ENCODE measurements at regions not wholly inside any gene's neighbourhood (a gene's known extent, or its start where the extent isn't known, plus 50 kb on each side); places are given as distances from the start of the nearest gene placed in this dataset.
A peak's percentile ranks its signal among the peaks of the same experiment; 100 is the strongest.

- Histone ChIP-seq H3K36me3 (ENCODE audit: control insufficient read depth in 4 of 4, insufficient read depth in 3 of 4, low read depth in 1 of 4, low read length in 3 of 4) (no peaks in the 10 kb centered on the region), H3K27ac (ENCODE audit: low read depth in 1 of 2, low read length in 2 of 2) (no peak overlapping the region), H3K9me3 (ENCODE audit: control insufficient read depth in 4 of 4, low read length in 3 of 4) (peaks cover 21 to 50% (median 32%) of the 10 kb centered on the region in 4 donors), H3K27me3 (ENCODE audit: control insufficient read depth in 4 of 4, insufficient read depth in 4 of 4, low read length in 3 of 4) (no peaks in the 10 kb centered on the region), H3K4me3 (ENCODE audit: low read depth in 1 of 3, low read length in 3 of 3) (peak overlapping the region in 1 of 3 donors; percentile 35), H3K9ac (ENCODE audit: low read depth in 1 of 2, low read length in 2 of 2) (no peak overlapping the region), H3K4me1 (ENCODE audit: control insufficient read depth in 4 of 4, insufficient read depth in 4 of 4, low read length in 3 of 4) (no peaks in the 10 kb centered on the region)
- 66% methylated on average over 8 of the region's 8 CpGs for WGBS
- TF ChIP-seq EGR1 (IDR thresholded peaks at IDR 0.05; ENCODE audit: low read depth in 2 of 2) (no peak), JUND (IDR thresholded peaks at IDR 0.05) (no peak), RAD21 (IDR thresholded peaks at IDR 0.05) (no peak), YY1 (IDR thresholded peaks at IDR 0.05) (no peak), NR2F2 (IDR thresholded peaks at IDR 0.05) (no peak), TAF1 (conservative IDR thresholded peaks at IDR 0.05) (no peak), CTCF (IDR thresholded peaks at IDR 0.05; ENCODE audit: low read depth, low read length, missing input control) (no peak), REST (IDR thresholded peaks at IDR 0.05) (no peak), HNF4A (conservative IDR thresholded peaks at IDR 0.05) (no peak), RXRA (IDR thresholded peaks at IDR 0.05) (no peak), FOXA1 (IDR thresholded peaks at IDR 0.05) (no peak), SP1 (IDR thresholded peaks at IDR 0.05) (no peak)
- TF ChIP-seq, protein P1, sequence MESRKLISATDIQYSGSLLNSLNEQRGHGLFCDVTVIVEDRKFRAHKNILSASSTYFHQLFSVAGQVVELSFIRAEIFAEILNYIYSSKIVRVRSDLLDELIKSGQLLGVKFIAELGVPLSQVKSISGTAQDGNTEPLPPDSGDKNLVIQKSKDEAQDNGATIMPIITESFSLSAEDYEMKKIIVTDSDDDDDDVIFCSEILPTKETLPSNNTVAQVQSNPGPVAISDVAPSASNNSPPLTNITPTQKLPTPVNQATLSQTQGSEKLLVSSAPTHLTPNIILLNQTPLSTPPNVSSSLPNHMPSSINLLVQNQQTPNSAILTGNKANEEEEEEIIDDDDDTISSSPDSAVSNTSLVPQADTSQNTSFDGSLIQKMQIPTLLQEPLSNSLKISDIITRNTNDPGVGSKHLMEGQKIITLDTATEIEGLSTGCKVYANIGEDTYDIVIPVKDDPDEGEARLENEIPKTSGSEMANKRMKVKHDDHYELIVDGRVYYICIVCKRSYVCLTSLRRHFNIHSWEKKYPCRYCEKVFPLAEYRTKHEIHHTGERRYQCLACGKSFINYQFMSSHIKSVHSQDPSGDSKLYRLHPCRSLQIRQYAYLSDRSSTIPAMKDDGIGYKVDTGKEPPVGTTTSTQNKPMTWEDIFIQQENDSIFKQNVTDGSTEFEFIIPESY (IDR thresholded peaks at IDR 0.05), result no peak
- TF ChIP-seq, protein P2, sequence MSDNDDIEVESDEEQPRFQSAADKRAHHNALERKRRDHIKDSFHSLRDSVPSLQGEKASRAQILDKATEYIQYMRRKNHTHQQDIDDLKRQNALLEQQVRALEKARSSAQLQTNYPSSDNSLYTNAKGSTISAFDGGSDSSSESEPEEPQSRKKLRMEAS (IDR thresholded peaks at IDR 0.05), result no peak
- TF ChIP-seq, protein P3, sequence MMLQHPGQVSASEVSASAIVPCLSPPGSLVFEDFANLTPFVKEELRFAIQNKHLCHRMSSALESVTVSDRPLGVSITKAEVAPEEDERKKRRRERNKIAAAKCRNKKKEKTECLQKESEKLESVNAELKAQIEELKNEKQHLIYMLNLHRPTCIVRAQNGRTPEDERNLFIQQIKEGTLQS (IDR thresholded peaks at IDR 0.05), result no peak
- DNase-seq (ENCODE audit: low spot score), result no peak
Observed at GRCh38 chr10:90136731-90137316, 435.4 kb downstream of the KIF20B start.

DNA sequence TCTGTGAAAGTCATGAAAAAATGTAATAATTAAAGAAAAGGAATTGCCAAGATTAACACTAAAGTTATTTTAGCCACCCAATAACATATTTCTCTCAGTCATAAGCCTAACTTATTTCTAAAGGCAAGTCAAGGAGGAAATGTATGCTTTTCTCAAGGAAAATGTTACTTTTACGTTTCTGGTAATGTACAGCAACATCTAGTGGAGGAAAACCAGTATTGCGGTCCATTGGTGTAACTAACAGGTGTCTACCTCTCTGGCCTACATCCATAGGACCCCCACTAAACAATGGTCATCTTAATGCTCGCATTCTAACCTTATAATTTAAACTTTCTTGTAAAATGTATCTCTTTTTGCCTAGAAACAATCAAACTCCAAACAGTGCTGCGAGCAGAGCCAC is 437.5 kb downstream of the KIF20B start:
- Histone ChIP-seq H3K27ac (ENCODE audit: low read depth in 1 of 2, low read length in 2 of 2) (no peak overlapping the region), H3K27me3 (ENCODE audit: control insufficient read depth in 4 of 4, insufficient read depth in 4 of 4, low read length in 3 of 4) (no peaks in the 10 kb centered on the region), H3K36me3 (ENCODE audit: control insufficient read depth in 4 of 4, insufficient read depth in 3 of 4, low read depth in 1 of 4, low read length in 3 of 4) (no peaks in the 10 kb centered on the region), H3K4me3 (ENCODE audit: low read depth in 1 of 3, low read length in 3 of 3) (no peak overlapping the region), H3K9me3 (ENCODE audit: control insufficient read depth in 4 of 4, low read length in 3 of 4) (peaks cover 21 to 46% (median 33%) of the 10 kb centered on the region in 4 donors), H3K4me1 (ENCODE audit: control insufficient read depth in 4 of 4, insufficient read depth in 4 of 4, low read length in 3 of 4) (no peaks in the 10 kb centered on the region), H3K9ac (ENCODE audit: low read depth in 1 of 2, low read length in 2 of 2) (no peak overlapping the region)
- DNase-seq (ENCODE audit: low spot score), result no peak
- 66% methylated on average over 4 of the region's 4 CpGs for WGBS
- TF ChIP-seq RAD21 (IDR thresholded peaks at IDR 0.05) (peak; percentile 20 to 54), FOXA1 (IDR thresholded peaks at IDR 0.05) (no peak), CTCF (IDR thresholded peaks at IDR 0.05; ENCODE audit: low read depth, low read length, missing input control) (peak; percentile 25), SP1 (IDR thresholded peaks at IDR 0.05) (no peak), JUND (IDR thresholded peaks at IDR 0.05) (no peak)
- TF ChIP-seq, protein P1 (IDR thresholded peaks at IDR 0.05), result no peak
- TF ChIP-seq, protein P3 (IDR thresholded peaks at IDR 0.05), result no peak
